ENCODE measurements at regions not wholly inside any gene's neighbourhood (a gene's known extent, or its start where the extent isn't known, plus 50 kb on each side); places are given as distances from the start of the nearest gene placed in this dataset.

GRCh38 chr10:61318429-61318828 is 134.8 kb downstream of the TMEM26 start:
- no peak for DNase-seq (ENCODE audit: low spot score)

GRCh38 chr10:61317706-61318105 is 135.5 kb downstream of the TMEM26 start:
- no peak for DNase-seq (ENCODE audit: low spot score)

- no peak for DNase-seq (ENCODE audit: low spot score)
Observed at GRCh38 chr10:61316676-61317265, 136.4 kb downstream of the TMEM26 start.

- no peak for DNase-seq (ENCODE audit: low spot score)
Observed at GRCh38 chr10:61314273-61314672, 138.9 kb downstream of the TMEM26 start.

GRCh38 chr10:61313460-61313859 is 139.7 kb downstream of the TMEM26 start:
- no peak for DNase-seq (ENCODE audit: low spot score)

GRCh38 chr10:61304746-61305145 is 148.4 kb downstream of the TMEM26 start:
- no peak for DNase-seq (ENCODE audit: low spot score)

GRCh38 chr10:61302124-61302523 is 151.1 kb downstream of the TMEM26 start:
- no peak for DNase-seq (ENCODE audit: low spot score)

- DNase-seq (ENCODE audit: low spot score) = no peak
Observed at GRCh38 chr10:61301575-61301974, 151.6 kb downstream of the TMEM26 start.

GRCh38 chr10:61299841-61300240 is 153.3 kb downstream of the TMEM26 start:
- no peak for DNase-seq (ENCODE audit: low spot score)

GRCh38 chr10:61299156-61299555 is 154.0 kb downstream of the TMEM26 start:
- no peak for DNase-seq (ENCODE audit: low spot score)

- DNase-seq (ENCODE audit: low spot score) = no peak
Observed at GRCh38 chr10:61298194-61298593, 155.0 kb downstream of the TMEM26 start.

GRCh38 chr10:61296161-61296560 is 157.0 kb downstream of the TMEM26 start:
- no peak for DNase-seq (ENCODE audit: low spot score)

- DNase-seq (ENCODE audit: low spot score) = no peak
Observed at GRCh38 chr10:61294131-61294530, 159.1 kb downstream of the TMEM26 start.

- no peak for DNase-seq (ENCODE audit: low spot score)
Observed at GRCh38 chr10:61289813-61290212, 163.4 kb downstream of the TMEM26 start.

- DNase-seq (ENCODE audit: low spot score) = no peak
Observed at GRCh38 chr10:61286686-61287085, 166.5 kb downstream of the TMEM26 start.

GRCh38 chr10:61285749-61286148 is 167.4 kb downstream of the TMEM26 start:
- DNase-seq (ENCODE audit: low spot score) = no peak

GRCh38 chr10:61284222-61284890 is 168.8 kb downstream of the TMEM26 start:
- peak; percentile 63 for DNase-seq (ENCODE audit: low spot score)

GRCh38 chr10:61283481-61284221 is 169.5 kb downstream of the TMEM26 start:
- DNase-seq (ENCODE audit: low spot score) = no peak

- no peak for DNase-seq (ENCODE audit: low spot score)
Observed at GRCh38 chr10:61283066-61283465, 170.1 kb downstream of the TMEM26 start.

GRCh38 chr10:61280303-61280702 is 172.9 kb downstream of the TMEM26 start:
- DNase-seq (ENCODE audit: low spot score) = peak; percentile 9

- no peak for DNase-seq (ENCODE audit: low spot score)
Observed at GRCh38 chr10:61279400-61279799, 173.8 kb downstream of the TMEM26 start.

- DNase-seq (ENCODE audit: low spot score) = no peak
Observed at GRCh38 chr10:61278556-61278955, 174.6 kb downstream of the TMEM26 start.

- no peak for DNase-seq (ENCODE audit: low spot score)
Observed at GRCh38 chr10:61272781-61273180, 180.4 kb downstream of the TMEM26 start.

All from LoVo (cell line).